Peyer's patch (tissue), 4 donors: ENCODE measurements at regions not wholly inside any gene's neighbourhood (a gene's known extent, or its start where the extent isn't known, plus 50 kb on each side); places are given as distances from the start of the nearest gene placed in this dataset.

Experiments
- POLR2A ChIP-seq, 2 donors: fragments of 450-650 bp; IDR thresholded peaks; one replicate each; pipeline ENCODE4 v1.5.1; 2017; ENCODE audit warnings: antibody characterized with exemption in 2 of 2, mild to moderate bottlenecking in 2 of 2, moderate library complexity in 2 of 2
- TF ChIP-seq, protein P1 (sequence below), 6 experiments: fragments of 450-650 bp in 4 of 6; fragments of 200-600 bp in 2 of 6; sonication (generic) in 1 of 6; IDR thresholded peaks; one replicate each; pipeline ENCODE4 v1.5.1; 2017 to 2019; ENCODE audit warnings: antibody characterized with exemption in 6 of 6, mild to moderate bottlenecking in 3 of 6, moderate library complexity in 1 of 6

- TF ChIP-seq, protein P1, sequence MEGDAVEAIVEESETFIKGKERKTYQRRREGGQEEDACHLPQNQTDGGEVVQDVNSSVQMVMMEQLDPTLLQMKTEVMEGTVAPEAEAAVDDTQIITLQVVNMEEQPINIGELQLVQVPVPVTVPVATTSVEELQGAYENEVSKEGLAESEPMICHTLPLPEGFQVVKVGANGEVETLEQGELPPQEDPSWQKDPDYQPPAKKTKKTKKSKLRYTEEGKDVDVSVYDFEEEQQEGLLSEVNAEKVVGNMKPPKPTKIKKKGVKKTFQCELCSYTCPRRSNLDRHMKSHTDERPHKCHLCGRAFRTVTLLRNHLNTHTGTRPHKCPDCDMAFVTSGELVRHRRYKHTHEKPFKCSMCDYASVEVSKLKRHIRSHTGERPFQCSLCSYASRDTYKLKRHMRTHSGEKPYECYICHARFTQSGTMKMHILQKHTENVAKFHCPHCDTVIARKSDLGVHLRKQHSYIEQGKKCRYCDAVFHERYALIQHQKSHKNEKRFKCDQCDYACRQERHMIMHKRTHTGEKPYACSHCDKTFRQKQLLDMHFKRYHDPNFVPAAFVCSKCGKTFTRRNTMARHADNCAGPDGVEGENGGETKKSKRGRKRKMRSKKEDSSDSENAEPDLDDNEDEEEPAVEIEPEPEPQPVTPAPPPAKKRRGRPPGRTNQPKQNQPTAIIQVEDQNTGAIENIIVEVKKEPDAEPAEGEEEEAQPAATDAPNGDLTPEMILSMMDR (IDR thresholded peaks at IDR 0.05) = no peak
- no peak for TF ChIP-seq POLR2A (IDR thresholded peaks at IDR 0.05)
These were observed 531.7 kb downstream of the ETS1 start for GRCh38 chr11:128055576-128056217.
